ENCODE measurements at regions not wholly inside any gene's neighbourhood (a gene's known extent, or its start where the extent isn't known, plus 50 kb on each side); places are given as distances from the start of the nearest gene placed in this dataset.
"Not testable (repeated sequence)": the region's sequence is repeated elsewhere in the genome, so short reads cannot be mapped to it uniquely, and the experiment has no call there.

DNA sequence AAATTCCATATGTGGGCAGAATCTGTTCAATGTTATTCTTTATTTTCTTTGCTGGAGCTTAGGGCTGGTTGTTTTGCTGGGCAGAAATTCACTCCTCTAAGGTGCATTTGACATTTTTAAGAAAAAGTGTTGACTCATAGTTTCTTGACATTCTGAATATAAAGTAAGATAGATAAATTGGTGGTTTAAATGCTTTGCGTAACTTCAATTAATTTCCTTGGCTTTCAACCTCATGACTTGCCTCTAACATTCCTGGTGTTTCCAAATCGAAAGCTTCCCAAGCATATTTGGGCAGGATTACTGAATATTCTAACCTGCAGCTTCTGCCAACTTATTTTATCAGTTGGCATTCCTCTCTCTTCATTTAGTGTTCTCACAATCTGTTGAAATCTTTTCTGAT is 718.7 kb upstream of the ADGRB3 start:
- no peaks in the 10 kb centered on the region for H3K36me3 ChIP-seq
- no peaks in the 10 kb centered on the region for H3K9me3 ChIP-seq (ENCODE audit: severe bottlenecking)
- no peak for TF ChIP-seq CTCF (IDR thresholded peaks at IDR 0.05; ENCODE audit: low read depth, low read length)
- H3K4me3 ChIP-seq (ENCODE audit: low read depth, low read length), result no peak overlapping the region
- no peaks in the 10 kb centered on the region for H3K27me3 ChIP-seq (ENCODE audit: insufficient read depth, low read depth, severe bottlenecking)
- no peak for DNase-seq
- H3K27ac ChIP-seq, result no peak overlapping the region

GRCh38 chr6:67914419-67914818 is 720.7 kb upstream of the ADGRB3 start:
- DNase-seq, result no peak
- H3K27ac ChIP-seq, result no peak overlapping the region
- H3K36me3 ChIP-seq, result no peaks in the 10 kb centered on the region
- H3K4me3 ChIP-seq (ENCODE audit: low read depth, low read length), result no peak overlapping the region
- no peak for TF ChIP-seq CTCF (IDR thresholded peaks at IDR 0.05; ENCODE audit: low read depth, low read length)
- no peaks in the 10 kb centered on the region for H3K9me3 ChIP-seq (ENCODE audit: severe bottlenecking)
- no peaks in the 10 kb centered on the region for H3K27me3 ChIP-seq (ENCODE audit: insufficient read depth, low read depth, severe bottlenecking)

DNA sequence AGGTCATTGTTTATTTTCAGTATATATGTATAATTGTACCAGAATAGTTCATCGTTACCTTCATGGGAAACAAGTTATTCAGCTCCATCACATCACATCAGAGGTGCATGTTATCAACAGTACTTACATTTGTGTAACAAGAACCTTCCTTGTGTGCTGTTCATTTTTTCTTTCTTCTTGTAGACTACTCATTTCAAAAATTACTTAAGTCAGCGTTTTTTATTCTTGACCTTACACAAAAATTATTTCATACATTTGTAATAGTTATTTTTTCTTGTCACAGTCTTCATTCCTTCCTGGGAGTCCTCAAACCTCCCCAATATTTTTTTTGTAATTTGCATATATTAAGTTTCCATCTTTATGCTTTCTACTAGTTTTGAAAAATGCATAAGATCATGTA is 725.7 kb upstream of the ADGRB3 start:
- Histone ChIP-seq H3K9me3 (ENCODE audit: severe bottlenecking) (no peaks in the 10 kb centered on the region), H3K27me3 (ENCODE audit: insufficient read depth, low read depth, severe bottlenecking) (no peaks in the 10 kb centered on the region), H3K27ac (no peak overlapping the region), H3K36me3 (no peaks in the 10 kb centered on the region), H3K4me3 (ENCODE audit: low read depth, low read length) (no peak overlapping the region)
- no peak for DNase-seq
- no peak for TF ChIP-seq CTCF (IDR thresholded peaks at IDR 0.05; ENCODE audit: low read depth, low read length)

DNA sequence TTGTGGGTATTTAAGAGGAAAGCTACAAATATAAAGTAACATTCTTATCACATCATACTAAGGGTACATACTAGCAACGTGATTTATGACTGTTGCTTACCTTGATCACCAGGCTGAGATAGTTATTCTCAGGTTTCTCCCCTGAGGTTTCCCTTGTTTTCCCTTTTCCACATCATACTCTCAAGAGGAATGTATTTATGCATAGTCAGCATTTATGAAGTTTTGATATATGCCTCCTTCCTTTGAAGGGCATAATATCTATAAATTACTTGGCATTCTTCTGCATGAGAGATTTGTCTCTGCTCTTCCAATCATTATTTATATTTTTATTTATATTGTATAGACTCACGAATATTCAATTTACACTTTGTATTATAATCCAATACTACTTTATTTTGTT is 726.7 kb upstream of the ADGRB3 start:
- no peak for DNase-seq
- no peak for TF ChIP-seq CTCF (IDR thresholded peaks at IDR 0.05; ENCODE audit: low read depth, low read length)
- H3K27ac ChIP-seq, result no peak overlapping the region
- H3K4me3 ChIP-seq (ENCODE audit: low read depth, low read length), result no peak overlapping the region
- no peaks in the 10 kb centered on the region for H3K9me3 ChIP-seq (ENCODE audit: severe bottlenecking)
- H3K36me3 ChIP-seq, result no peaks in the 10 kb centered on the region
- no peaks in the 10 kb centered on the region for H3K27me3 ChIP-seq (ENCODE audit: insufficient read depth, low read depth, severe bottlenecking)

DNA sequence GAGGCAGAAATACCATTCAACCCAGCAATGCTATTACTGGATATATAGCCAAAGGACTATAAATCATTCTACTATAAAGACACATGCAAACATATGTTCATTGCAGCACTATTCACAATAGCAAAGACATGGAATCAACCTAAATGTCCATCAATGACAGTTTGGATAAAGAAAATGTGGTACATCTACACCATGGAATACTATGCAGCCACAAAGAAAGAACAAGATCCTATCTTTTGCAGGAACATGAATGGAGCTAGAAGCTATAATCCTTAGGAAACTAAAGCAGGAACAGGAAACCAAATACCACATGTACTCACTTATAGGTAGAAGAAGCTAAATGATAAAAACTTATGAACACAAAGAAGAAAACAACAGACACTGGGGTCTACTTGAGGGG is 730.3 kb upstream of the ADGRB3 start:
- H3K27ac ChIP-seq; H3K9me3 ChIP-seq (ENCODE audit: severe bottlenecking); H3K36me3 ChIP-seq; H3K27me3 ChIP-seq (ENCODE audit: insufficient read depth, low read depth, severe bottlenecking); DNase-seq; H3K4me3 ChIP-seq (ENCODE audit: low read depth, low read length): not testable (repeated sequence)

DNA sequence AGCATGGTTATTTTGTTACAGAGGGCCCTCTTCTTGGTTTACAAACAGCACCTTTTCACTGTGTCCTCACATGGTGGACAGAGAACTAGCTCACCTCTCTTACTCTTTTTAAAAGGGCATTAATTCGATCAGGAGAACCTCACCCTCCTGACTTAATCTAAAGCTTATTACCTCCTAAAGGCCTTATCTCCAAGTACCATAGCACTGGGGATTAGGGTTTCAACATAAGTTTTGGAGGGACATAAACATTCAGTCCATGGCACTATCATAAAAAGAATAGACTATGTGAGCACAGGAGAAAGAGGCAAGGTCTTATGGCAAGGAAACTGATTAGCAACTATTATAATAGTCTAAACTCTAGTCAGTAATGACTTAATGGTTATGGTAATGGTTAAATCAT is 736.2 kb upstream of the ADGRB3 start:
- H3K9me3 ChIP-seq (ENCODE audit: severe bottlenecking), result no peaks in the 10 kb centered on the region
- H3K4me3 ChIP-seq (ENCODE audit: low read depth, low read length), result no peak overlapping the region
- no peaks in the 10 kb centered on the region for H3K36me3 ChIP-seq
- no peak for TF ChIP-seq CTCF (IDR thresholded peaks at IDR 0.05; ENCODE audit: low read depth, low read length)
- no peaks in the 10 kb centered on the region for H3K27me3 ChIP-seq (ENCODE audit: insufficient read depth, low read depth, severe bottlenecking)
- H3K27ac ChIP-seq, result no peak overlapping the region
- DNase-seq, result no peak
